ENCODE measurements at regions not wholly inside any gene's neighbourhood (a gene's known extent, or its start where the extent isn't known, plus 50 kb on each side); places are given as distances from the start of the nearest gene placed in this dataset.

DNA sequence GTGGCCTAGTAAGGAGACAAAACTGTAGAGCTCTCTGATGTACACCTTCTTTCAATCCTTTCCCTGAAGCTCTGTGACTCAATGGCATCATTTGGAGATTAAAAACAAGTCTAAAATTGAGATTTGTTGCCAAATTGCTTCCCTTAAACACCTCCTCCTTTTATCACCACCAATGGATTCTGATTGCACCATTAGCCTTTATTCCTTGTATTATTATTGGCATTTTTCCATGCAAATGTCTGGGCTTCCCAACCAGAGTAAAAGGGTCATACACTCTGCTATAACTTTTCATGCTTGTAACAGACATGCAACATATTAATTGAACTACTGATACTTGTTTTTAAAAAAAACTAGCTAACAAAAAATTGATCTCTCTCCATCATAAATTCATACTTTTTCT, 124.2 kb downstream of the CCDC34 start:
- CTCF ChIA-PET = interaction anchor here (0.9 kb wide), 1 partner anchor 247 kb away, joined by 3 read pairs; no protein-coding TSS in a partner anchor
- no peak overlapping the region for H3K4me2 ChIP-seq
- H2AFZ ChIP-seq (ENCODE audit: low read depth) = no peak overlapping the region

DNA sequence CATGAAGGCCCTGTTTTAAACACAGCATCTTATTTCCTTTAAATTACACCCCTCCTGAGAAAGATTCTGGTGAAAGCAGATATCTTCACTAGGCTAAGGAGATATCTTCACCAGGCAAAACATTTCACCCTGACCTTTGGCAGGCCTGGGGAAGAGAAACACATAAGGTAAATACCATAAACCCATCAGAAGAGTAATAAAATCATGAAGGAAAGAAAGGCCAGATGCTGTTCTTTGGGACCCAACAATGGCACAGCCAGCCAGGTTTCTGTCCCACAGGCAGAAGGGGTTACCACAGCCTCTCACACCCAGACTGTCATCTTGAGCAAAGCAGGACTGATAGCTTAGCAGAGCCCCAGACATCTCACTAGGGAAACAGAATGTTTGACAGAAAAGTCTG, 125.4 kb downstream of the CCDC34 start:
- Histone ChIP-seq H3F3A (replicated peaks; ENCODE audit: insufficient read depth) (peaks cover 10% of the 10 kb centered on the region), H3K9me3 (no peaks in the 10 kb centered on the region), H3K4me1 (ENCODE audit: control insufficient read depth in 1 of 2, insufficient read depth in 2 of 2, low read depth in 1 of 2, low read length in 1 of 2) (peaks cover 0 to 36% of the 10 kb centered on the region in 2 experiments; a peak in 2 of 4 replicates), H3K79me2 (ENCODE audit: insufficient read depth) (no peaks in the 10 kb centered on the region), H3K4me3 (ENCODE audit: low read depth in 2 of 2, low read length in 1 of 2) (no peak overlapping the region), H4K20me1 (ENCODE audit: insufficient read depth) (no peaks in the 10 kb centered on the region), H2AFZ (ENCODE audit: low read depth) (no peak overlapping the region), H3K9me2 (no peaks in the 10 kb centered on the region), H3K9ac (no peak overlapping the region), H3K4me2 (no peak overlapping the region), H3K27ac (ENCODE audit: low read depth in 2 of 2, low read length in 1 of 2) (no peak overlapping the region), H3K36me3 (replicated peaks in 1 of 2; ENCODE audit: control insufficient read depth in 1 of 2, insufficient read depth in 2 of 2, low read length in 1 of 2) (no peaks in the 10 kb centered on the region), H3K27me3 (ENCODE audit: insufficient read depth) (no peaks in the 10 kb centered on the region)
- ChIA-PET POLR2A (no interaction called here), CTCF (interaction anchor here (0.6 to 1.0 kb wide), 2 partner anchors 24 to 746 kb away, joined by 3 read pairs; no protein-coding TSS in a partner anchor)
- DNase-seq = no peak
- TF ChIP-seq EP300 (IDR thresholded peaks at IDR 0.05; ENCODE audit: borderline replicate concordance in 1 of 2, low read depth in 1 of 2, low read length in 1 of 2) (no peak), YY1 (IDR thresholded peaks at IDR 0.05; ENCODE audit: low read depth) (no peak), RCOR1 (IDR thresholded peaks at IDR 0.05; ENCODE audit: low read length) (no peak), ELF1 (IDR thresholded peaks at IDR 0.05) (no peak), NFIC (IDR thresholded peaks at IDR 0.05; ENCODE audit: borderline replicate concordance) (no peak), RFX5 (IDR thresholded peaks at IDR 0.05; ENCODE audit: low read length) (no peak), NRF1 (IDR thresholded peaks at IDR 0.05; ENCODE audit: low read depth, low read length) (no peak)
- TF ChIP-seq, protein P1, sequence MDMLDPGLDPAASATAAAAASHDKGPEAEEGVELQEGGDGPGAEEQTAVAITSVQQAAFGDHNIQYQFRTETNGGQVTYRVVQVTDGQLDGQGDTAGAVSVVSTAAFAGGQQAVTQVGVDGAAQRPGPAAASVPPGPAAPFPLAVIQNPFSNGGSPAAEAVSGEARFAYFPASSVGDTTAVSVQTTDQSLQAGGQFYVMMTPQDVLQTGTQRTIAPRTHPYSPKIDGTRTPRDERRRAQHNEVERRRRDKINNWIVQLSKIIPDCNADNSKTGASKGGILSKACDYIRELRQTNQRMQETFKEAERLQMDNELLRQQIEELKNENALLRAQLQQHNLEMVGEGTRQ (IDR thresholded peaks at IDR 0.05; ENCODE audit: borderline replicate concordance, low read depth, low read length) = no peak
- TF ChIP-seq, protein P2, sequence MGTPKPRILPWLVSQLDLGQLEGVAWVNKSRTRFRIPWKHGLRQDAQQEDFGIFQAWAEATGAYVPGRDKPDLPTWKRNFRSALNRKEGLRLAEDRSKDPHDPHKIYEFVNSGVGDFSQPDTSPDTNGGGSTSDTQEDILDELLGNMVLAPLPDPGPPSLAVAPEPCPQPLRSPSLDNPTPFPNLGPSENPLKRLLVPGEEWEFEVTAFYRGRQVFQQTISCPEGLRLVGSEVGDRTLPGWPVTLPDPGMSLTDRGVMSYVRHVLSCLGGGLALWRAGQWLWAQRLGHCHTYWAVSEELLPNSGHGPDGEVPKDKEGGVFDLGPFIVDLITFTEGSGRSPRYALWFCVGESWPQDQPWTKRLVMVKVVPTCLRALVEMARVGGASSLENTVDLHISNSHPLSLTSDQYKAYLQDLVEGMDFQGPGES (IDR thresholded peaks at IDR 0.05; ENCODE audit: low read depth, low read length) = no peak
- TF ChIP-seq, protein P3, sequence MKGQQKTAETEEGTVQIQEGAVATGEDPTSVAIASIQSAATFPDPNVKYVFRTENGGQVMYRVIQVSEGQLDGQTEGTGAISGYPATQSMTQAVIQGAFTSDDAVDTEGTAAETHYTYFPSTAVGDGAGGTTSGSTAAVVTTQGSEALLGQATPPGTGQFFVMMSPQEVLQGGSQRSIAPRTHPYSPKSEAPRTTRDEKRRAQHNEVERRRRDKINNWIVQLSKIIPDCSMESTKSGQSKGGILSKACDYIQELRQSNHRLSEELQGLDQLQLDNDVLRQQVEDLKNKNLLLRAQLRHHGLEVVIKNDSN (IDR thresholded peaks at IDR 0.05; ENCODE audit: borderline replicate concordance, low read depth) = no peak

More for the DNA sequence above, 124.2 kb downstream of the CCDC34 start:
- no peak for DNase-seq
- Histone ChIP-seq H3K36me3 (replicated peaks in 1 of 2; ENCODE audit: control insufficient read depth in 1 of 2, insufficient read depth in 2 of 2, low read length in 1 of 2) (no peaks in the 10 kb centered on the region), H3K27ac (ENCODE audit: low read depth in 2 of 2, low read length in 1 of 2) (no peak overlapping the region), H4K20me1 (ENCODE audit: insufficient read depth) (no peaks in the 10 kb centered on the region), H3K9me2 (no peaks in the 10 kb centered on the region), H3K4me3 (ENCODE audit: low read depth in 2 of 2, low read length in 1 of 2) (no peak overlapping the region), H3K27me3 (ENCODE audit: insufficient read depth) (no peaks in the 10 kb centered on the region), H3K9ac (no peak overlapping the region), H3K79me2 (ENCODE audit: insufficient read depth) (no peaks in the 10 kb centered on the region), H3K9me3 (no peaks in the 10 kb centered on the region), H3K4me1 (ENCODE audit: control insufficient read depth in 1 of 2, insufficient read depth in 2 of 2, low read depth in 1 of 2, low read length in 1 of 2) (peaks cover 0 to 40% of the 10 kb centered on the region in 2 experiments; a peak in 2 of 4 replicates), H3F3A (replicated peaks; ENCODE audit: insufficient read depth) (peaks cover 10% of the 10 kb centered on the region)
- TF ChIP-seq, protein P4, sequence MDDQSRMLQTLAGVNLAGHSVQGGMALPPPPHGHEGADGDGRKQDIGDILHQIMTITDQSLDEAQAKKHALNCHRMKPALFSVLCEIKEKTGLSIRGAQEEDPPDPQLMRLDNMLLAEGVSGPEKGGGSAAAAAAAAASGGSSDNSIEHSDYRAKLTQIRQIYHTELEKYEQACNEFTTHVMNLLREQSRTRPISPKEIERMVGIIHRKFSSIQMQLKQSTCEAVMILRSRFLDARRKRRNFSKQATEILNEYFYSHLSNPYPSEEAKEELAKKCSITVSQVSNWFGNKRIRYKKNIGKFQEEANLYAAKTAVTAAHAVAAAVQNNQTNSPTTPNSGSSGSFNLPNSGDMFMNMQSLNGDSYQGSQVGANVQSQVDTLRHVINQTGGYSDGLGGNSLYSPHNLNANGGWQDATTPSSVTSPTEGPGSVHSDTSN (IDR thresholded peaks at IDR 0.05) = no peak
- no peak for TF ChIP-seq YY1 (IDR thresholded peaks at IDR 0.05; ENCODE audit: low read depth)
- no peak for TF ChIP-seq SMC3 (IDR thresholded peaks at IDR 0.05; ENCODE audit: low read depth, low read length)
- TF ChIP-seq, protein P1 (IDR thresholded peaks at IDR 0.05; ENCODE audit: borderline replicate concordance, low read depth, low read length) = no peak
- no peak for TF ChIP-seq EZH2phosphoT487 (IDR thresholded peaks at IDR 0.05; ENCODE audit: borderline replicate concordance, low read depth)
- no peak for TF ChIP-seq JUND (IDR thresholded peaks at IDR 0.05)
- TF ChIP-seq FOXJ3 (CRISPR knock-in tag; IDR thresholded peaks at IDR 0.05) = no peak
- TF ChIP-seq ELF1 (IDR thresholded peaks at IDR 0.05) = no peak
- no peak for TF ChIP-seq MXI1 (IDR thresholded peaks at IDR 0.05; ENCODE audit: low read depth, low read length)
- TF ChIP-seq, protein P5, sequence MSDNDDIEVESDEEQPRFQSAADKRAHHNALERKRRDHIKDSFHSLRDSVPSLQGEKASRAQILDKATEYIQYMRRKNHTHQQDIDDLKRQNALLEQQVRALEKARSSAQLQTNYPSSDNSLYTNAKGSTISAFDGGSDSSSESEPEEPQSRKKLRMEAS (IDR thresholded peaks at IDR 0.05; ENCODE audit: low read depth) = no peak
- TF ChIP-seq RAD21 (IDR thresholded peaks at IDR 0.05; ENCODE audit: low read length) = no peak
- TF ChIP-seq, protein P6, sequence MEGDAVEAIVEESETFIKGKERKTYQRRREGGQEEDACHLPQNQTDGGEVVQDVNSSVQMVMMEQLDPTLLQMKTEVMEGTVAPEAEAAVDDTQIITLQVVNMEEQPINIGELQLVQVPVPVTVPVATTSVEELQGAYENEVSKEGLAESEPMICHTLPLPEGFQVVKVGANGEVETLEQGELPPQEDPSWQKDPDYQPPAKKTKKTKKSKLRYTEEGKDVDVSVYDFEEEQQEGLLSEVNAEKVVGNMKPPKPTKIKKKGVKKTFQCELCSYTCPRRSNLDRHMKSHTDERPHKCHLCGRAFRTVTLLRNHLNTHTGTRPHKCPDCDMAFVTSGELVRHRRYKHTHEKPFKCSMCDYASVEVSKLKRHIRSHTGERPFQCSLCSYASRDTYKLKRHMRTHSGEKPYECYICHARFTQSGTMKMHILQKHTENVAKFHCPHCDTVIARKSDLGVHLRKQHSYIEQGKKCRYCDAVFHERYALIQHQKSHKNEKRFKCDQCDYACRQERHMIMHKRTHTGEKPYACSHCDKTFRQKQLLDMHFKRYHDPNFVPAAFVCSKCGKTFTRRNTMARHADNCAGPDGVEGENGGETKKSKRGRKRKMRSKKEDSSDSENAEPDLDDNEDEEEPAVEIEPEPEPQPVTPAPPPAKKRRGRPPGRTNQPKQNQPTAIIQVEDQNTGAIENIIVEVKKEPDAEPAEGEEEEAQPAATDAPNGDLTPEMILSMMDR (IDR thresholded peaks at IDR 0.05) = no peak
- no peak for TF ChIP-seq TEAD4 (IDR thresholded peaks at IDR 0.05; ENCODE audit: borderline replicate concordance, insufficient read depth)
- no peak for TF ChIP-seq EP300 (IDR thresholded peaks at IDR 0.05; ENCODE audit: borderline replicate concordance in 1 of 2, low read depth in 1 of 2, low read length in 1 of 2)
- TF ChIP-seq RXRA (IDR thresholded peaks at IDR 0.05; ENCODE audit: borderline replicate concordance, low read depth) = no peak
- POLR2A ChIA-PET = no interaction called here

Measured in SK-N-SH (cell line).